CD4-positive, alpha-beta memory T cell (primary cell): ENCODE measurements at regions not wholly inside any gene's neighbourhood (a gene's known extent, or its start where the extent isn't known, plus 50 kb on each side); places are given as distances from the start of the nearest gene placed in this dataset.

ENCODE experiments used
- CTCF ChIA-PET: fragments of 350-600 bp; sonication (Branson Sonifier 250); formaldehyde crosslinking; loops from one replicate; lab custom pipeline; 2021; ENCODE audit warnings: inconsistent platforms; ENCODE audit not compliant: partially characterized antibody; lab: Charles Lee
- POLR2A ChIA-PET: fragments of 350-600 bp; sonication (Branson Sonifier 250); formaldehyde crosslinking; loops from one replicate; lab custom pipeline; 2021; ENCODE audit not compliant: partially characterized antibody; lab: Charles Lee
- DNase-seq, 5 donors: peaks; one replicate each; pipeline versions ENCODE4 v3.0.0 to v3.0.0-alpha.2; 2020 to 2022; ENCODE audit warnings: mixed read lengths in 1 of 5
- H3K27ac ChIP-seq: one replicate; pipeline ENCODE4 v1.7.0; 2013; ENCODE audit warnings: low read depth, low read length
- H3K27me3 ChIP-seq: 2 replicates; pipeline ENCODE4 v1.7.0; 2013; ENCODE audit warnings: mild to moderate bottlenecking, low read length, moderate library complexity; ENCODE audit not compliant: insufficient read depth
- H3K36me3 ChIP-seq: 2 replicates; pipeline ENCODE4 v1.7.0; 2013; ENCODE audit warnings: mild to moderate bottlenecking, low read length, moderate library complexity; ENCODE audit not compliant: insufficient read depth
- H3K4me1 ChIP-seq: 2 replicates; pipeline ENCODE4 v1.7.0; 2013; ENCODE audit warnings: mild to moderate bottlenecking, low read length, moderate library complexity; ENCODE audit not compliant: insufficient read depth
- H3K4me3 ChIP-seq, 2 donors: one replicate each; pipeline ENCODE4 v1.7.0; 2013; ENCODE audit warnings: low read length in 2 of 2, mild to moderate bottlenecking in 1 of 2
- H3K9me3 ChIP-seq, 2 donors: one replicate each; pipeline ENCODE4 v1.7.0; 2013; ENCODE audit warnings: low read length in 2 of 2, control low read depth in 1 of 2; ENCODE audit not compliant: control insufficient read depth in 1 of 2
- H3K27ac Mint-ChIP-seq, 7 donors: one replicate each; pipeline ENCODE4 v1.8.0; 2020 to 2021; ENCODE audit warnings: mixed read lengths in 7 of 7, mild to moderate bottlenecking in 6 of 7, inconsistent platforms in 3 of 7, moderate library complexity in 3 of 7
- H3K27me3 Mint-ChIP-seq, 2 donors: one replicate each; pipeline ENCODE4 v1.8.0; 2020 to 2021; ENCODE audit warnings: mixed read lengths in 2 of 2
- H3K36me3 Mint-ChIP-seq, 2 donors: one replicate each; pipeline ENCODE4 v1.8.0; 2020 to 2021; ENCODE audit warnings: mixed read lengths in 2 of 2, inconsistent platforms in 1 of 2, mild to moderate bottlenecking in 1 of 2
- H3K4me1 Mint-ChIP-seq, 4 donors: one replicate each; pipeline ENCODE4 v1.8.0; 2020 to 2021; ENCODE audit warnings: mixed read lengths in 4 of 4, mild to moderate bottlenecking in 1 of 4
- H3K4me3 Mint-ChIP-seq, 8 donors: one replicate each; pipeline ENCODE4 v1.8.0; 2020 to 2021; ENCODE audit warnings: mixed read lengths in 8 of 8, mild to moderate bottlenecking in 7 of 8, moderate library complexity in 6 of 8, inconsistent platforms in 3 of 8
- H3K9me3 Mint-ChIP-seq, 8 donors: one replicate each; pipeline ENCODE4 v1.8.0; 2020 to 2021; ENCODE audit warnings: mixed read lengths in 8 of 8, mild to moderate bottlenecking in 5 of 8, inconsistent platforms in 3 of 8, moderate library complexity in 1 of 8
- intact Hi-C: fragments of 100-400 bp; cut with micrococcal nuclease; formaldehyde crosslinking; loops from one replicate; pipeline ENCODE4 v1.15.1; 2023

GRCh38 chr5:173513521-173513991, 102.9 kb downstream of the BOD1 start:
- H3K27ac ChIP-seq = no peak overlapping the region
- H3K27me3 ChIP-seq = no peaks in the 10 kb centered on the region
- POLR2A ChIA-PET = no interaction called here
- intact Hi-C loops = no loop called here
- no peak overlapping the region for H3K4me3 ChIP-seq
- H3K4me1 ChIP-seq = no peaks in the 10 kb centered on the region
- CTCF ChIA-PET = no interaction called here
- H3K9me3 ChIP-seq = no peaks in the 10 kb centered on the region
- H3K9me3 Mint-ChIP-seq = peaks cover 0 to 12% (median 2%) of the 10 kb centered on the region in 8 donors
- no peak overlapping the region for H3K4me3 Mint-ChIP-seq
- peaks cover 7 to 22% of the 10 kb centered on the region in 2 donors for H3K27me3 Mint-ChIP-seq
- H3K36me3 ChIP-seq = no peaks in the 10 kb centered on the region
- H3K4me1 Mint-ChIP-seq = no peaks in the 10 kb centered on the region
- DNase-seq = no peak
- H3K36me3 Mint-ChIP-seq = no peaks in the 10 kb centered on the region
- no peak overlapping the region for H3K27ac Mint-ChIP-seq

- CTCF ChIA-PET = no interaction called here
Measured at GRCh38 chr5:173512637-173513435, 103.6 kb downstream of the BOD1 start.

GRCh38 chr5:173509060-173509459, 107.4 kb downstream of the BOD1 start:
- no peak overlapping the region for H3K27ac Mint-ChIP-seq
- CTCF ChIA-PET = no interaction called here
- Histone ChIP-seq H3K9me3 (no peaks in the 10 kb centered on the region), H3K4me1 (no peaks in the 10 kb centered on the region), H3K27ac (no peak overlapping the region), H3K4me3 (no peak overlapping the region), H3K36me3 (no peaks in the 10 kb centered on the region), H3K27me3 (no peaks in the 10 kb centered on the region)
- intact Hi-C loops = no loop called here
- no peaks in the 10 kb centered on the region for H3K4me1 Mint-ChIP-seq
- no peak for DNase-seq
- no peaks in the 10 kb centered on the region for H3K36me3 Mint-ChIP-seq
- POLR2A ChIA-PET = no interaction called here
- H3K4me3 Mint-ChIP-seq = no peak overlapping the region
- H3K9me3 Mint-ChIP-seq = peaks cover 0 to 17% (median 8%) of the 10 kb centered on the region in 8 donors
- H3K27me3 Mint-ChIP-seq = peaks cover 7 to 16% of the 10 kb centered on the region in 2 donors

More at GRCh38 chr5:173512637-173513435, 103.6 kb downstream of the BOD1 start:
- no peak for DNase-seq
- H3K4me1 ChIP-seq = no peaks in the 10 kb centered on the region
- peaks cover 7 to 21% of the 10 kb centered on the region in 2 donors for H3K27me3 Mint-ChIP-seq
- POLR2A ChIA-PET = no interaction called here
- H3K9me3 Mint-ChIP-seq = peaks cover 0 to 10% (median 1%) of the 10 kb centered on the region in 8 donors
- no peak overlapping the region for H3K27ac Mint-ChIP-seq
- no peaks in the 10 kb centered on the region for H3K4me1 Mint-ChIP-seq
- no peak overlapping the region for H3K4me3 ChIP-seq
- intact Hi-C loops = no loop called here
- H3K4me3 Mint-ChIP-seq = no peak overlapping the region
- H3K9me3 ChIP-seq = no peaks in the 10 kb centered on the region
- H3K36me3 ChIP-seq = no peaks in the 10 kb centered on the region
- H3K27me3 ChIP-seq = no peaks in the 10 kb centered on the region
- no peak overlapping the region for H3K27ac ChIP-seq
- H3K36me3 Mint-ChIP-seq = no peaks in the 10 kb centered on the region

- peaks cover 0 to 16% (median 6%) of the 10 kb centered on the region in 8 donors for H3K9me3 Mint-ChIP-seq
- H3K27me3 Mint-ChIP-seq = peaks cover 4 to 5% of the 10 kb centered on the region in 2 donors
- H3K27ac ChIP-seq = no peak overlapping the region
- H3K36me3 Mint-ChIP-seq = no peaks in the 10 kb centered on the region
- ChIA-PET CTCF (no interaction called here), POLR2A (no interaction called here)
- no peaks in the 10 kb centered on the region for H3K36me3 ChIP-seq
- no peaks in the 10 kb centered on the region for H3K4me1 ChIP-seq
- intact Hi-C loops = no loop called here
- no peaks in the 10 kb centered on the region for H3K9me3 ChIP-seq
- H3K27ac Mint-ChIP-seq = no peak overlapping the region
- H3K4me3 ChIP-seq = no peak overlapping the region
- no peak overlapping the region for H3K4me3 Mint-ChIP-seq
- no peaks in the 10 kb centered on the region for H3K27me3 ChIP-seq
- H3K4me1 Mint-ChIP-seq = no peaks in the 10 kb centered on the region
- DNase-seq = no peak
Measured at GRCh38 chr5:173507171-173507570, 109.3 kb downstream of the BOD1 start.

- CTCF ChIA-PET = no interaction called here
Measured at GRCh38 chr5:173505634-173506033, 110.8 kb downstream of the BOD1 start.

GRCh38 chr5:173501922-173502321, 114.5 kb downstream of the BOD1 start:
- Histone ChIP-seq H3K4me1 (no peaks in the 10 kb centered on the region), H3K36me3 (no peaks in the 10 kb centered on the region), H3K27ac (no peak overlapping the region), H3K27me3 (no peaks in the 10 kb centered on the region), H3K4me3 (no peak overlapping the region), H3K9me3 (no peaks in the 10 kb centered on the region)
- no peaks in the 10 kb centered on the region for H3K36me3 Mint-ChIP-seq
- H3K27ac Mint-ChIP-seq = no peak overlapping the region
- no peak overlapping the region for H3K4me3 Mint-ChIP-seq
- ChIA-PET CTCF (no interaction called here), POLR2A (no interaction called here)
- H3K27me3 Mint-ChIP-seq = peaks cover 4 to 6% of the 10 kb centered on the region in 2 donors
- intact Hi-C loops = no loop called here
- H3K4me1 Mint-ChIP-seq = no peaks in the 10 kb centered on the region
- peaks cover 0 to 16% (median 5%) of the 10 kb centered on the region in 8 donors for H3K9me3 Mint-ChIP-seq
- DNase-seq = no peak

More at GRCh38 chr5:173505634-173506033, 110.8 kb downstream of the BOD1 start:
- no peak overlapping the region for H3K27ac ChIP-seq
- no peaks in the 10 kb centered on the region for H3K4me1 ChIP-seq
- Mint-ChIP-seq H3K9me3 (peaks cover 0 to 16% (median 6%) of the 10 kb centered on the region in 8 donors), H3K27me3 (peaks cover 2% of the 10 kb centered on the region in 2 donors), H3K4me1 (no peaks in the 10 kb centered on the region), H3K4me3 (no peak overlapping the region), H3K36me3 (no peaks in the 10 kb centered on the region), H3K27ac (no peak overlapping the region)
- H3K9me3 ChIP-seq = no peaks in the 10 kb centered on the region
- no peak overlapping the region for H3K4me3 ChIP-seq
- no peak for DNase-seq
- POLR2A ChIA-PET = no interaction called here
- intact Hi-C loops = no loop called here
- no peaks in the 10 kb centered on the region for H3K36me3 ChIP-seq
- no peaks in the 10 kb centered on the region for H3K27me3 ChIP-seq

- intact Hi-C loops = no loop called here
- Mint-ChIP-seq H3K9me3 (peaks cover 0 to 15% (median 3%) of the 10 kb centered on the region in 8 donors), H3K4me3 (no peak overlapping the region), H3K27ac (no peak overlapping the region), H3K27me3 (peaks cover 5 to 7% of the 10 kb centered on the region in 2 donors), H3K36me3 (no peaks in the 10 kb centered on the region), H3K4me1 (no peaks in the 10 kb centered on the region)
- ChIA-PET CTCF (no interaction called here), POLR2A (no interaction called here)
- Histone ChIP-seq H3K4me3 (no peak overlapping the region), H3K27ac (no peak overlapping the region), H3K9me3 (no peaks in the 10 kb centered on the region), H3K27me3 (no peaks in the 10 kb centered on the region), H3K36me3 (no peaks in the 10 kb centered on the region), H3K4me1 (no peaks in the 10 kb centered on the region)
- no peak for DNase-seq
Measured at GRCh38 chr5:173501271-173501670, 115.2 kb downstream of the BOD1 start.
